Osteocyte (in vitro differentiated cells): ENCODE measurements at regions not wholly inside any gene's neighbourhood (a gene's known extent, or its start where the extent isn't known, plus 50 kb on each side); places are given as distances from the start of the nearest gene placed in this dataset.

Experiments
- DNase-seq: peaks from one replicate; pipeline ENCODE4 v3.0.0; 2021; ENCODE audit warnings: mixed read lengths; ENCODE audit not compliant: unreplicated experiment; ENCODE audit errors: extremely low spot score
- H3K27ac Mint-ChIP-seq: one replicate; pipeline ENCODE4 v1.8.0; 2021; ENCODE audit warnings: mild to moderate bottlenecking, mixed read lengths; ENCODE audit not compliant: unreplicated experiment
- H3K27me3 Mint-ChIP-seq: one replicate; pipeline ENCODE4 v1.8.0; 2021; ENCODE audit warnings: mixed read lengths; ENCODE audit not compliant: unreplicated experiment
- H3K36me3 Mint-ChIP-seq: one replicate; pipeline ENCODE4 v1.8.0; 2021; ENCODE audit warnings: mixed read lengths; ENCODE audit not compliant: unreplicated experiment
- H3K4me1 Mint-ChIP-seq: one replicate; pipeline ENCODE4 v1.8.0; 2021; ENCODE audit warnings: mixed read lengths; ENCODE audit not compliant: unreplicated experiment
- H3K4me3 Mint-ChIP-seq: one replicate; pipeline ENCODE4 v1.8.0; 2021; ENCODE audit warnings: mild to moderate bottlenecking, moderate library complexity, mixed read lengths; ENCODE audit not compliant: unreplicated experiment
- H3K9me3 Mint-ChIP-seq: one replicate; pipeline ENCODE4 v1.8.0; 2021; ENCODE audit warnings: mixed read lengths; ENCODE audit not compliant: unreplicated experiment
- CTCF ChIP-seq: fragments of 200-600 bp; sonication (generic); IDR thresholded peaks from 2 replicates; pipeline ENCODE4 v1.5.0; 2021; ENCODE audit warnings: antibody characterized with exemption, mild to moderate bottlenecking, moderate library complexity

GRCh38 chr14:38718519-38718918 lies 384.5 kb downstream of the SEC23A start:
- DNase-seq = no peak
- no peaks in the 10 kb centered on the region for H3K27me3 Mint-ChIP-seq
- no peak for TF ChIP-seq CTCF
- no peak overlapping the region for H3K27ac Mint-ChIP-seq
- H3K4me1 Mint-ChIP-seq = no peaks in the 10 kb centered on the region
- no peak overlapping the region for H3K4me3 Mint-ChIP-seq
- no peaks in the 10 kb centered on the region for H3K9me3 Mint-ChIP-seq
- H3K36me3 Mint-ChIP-seq = no peaks in the 10 kb centered on the region

- Mint-ChIP-seq H3K9me3 (no peaks in the 10 kb centered on the region), H3K4me3 (no peak overlapping the region), H3K27me3 (no peaks in the 10 kb centered on the region), H3K4me1 (no peaks in the 10 kb centered on the region), H3K27ac (no peak overlapping the region), H3K36me3 (no peaks in the 10 kb centered on the region)
- no peak for TF ChIP-seq CTCF
- no peak for DNase-seq
These were observed 386.1 kb downstream of the SEC23A start for GRCh38 chr14:38716926-38717325.

GRCh38 chr14:38710881-38711280 lies 392.2 kb downstream of the SEC23A start:
- no peak for DNase-seq
- TF ChIP-seq CTCF = no peak
- Mint-ChIP-seq H3K27me3 (no peaks in the 10 kb centered on the region), H3K4me1 (no peaks in the 10 kb centered on the region), H3K4me3 (no peak overlapping the region), H3K9me3 (no peaks in the 10 kb centered on the region), H3K27ac (no peak overlapping the region), H3K36me3 (no peaks in the 10 kb centered on the region)

GRCh38 chr14:38710196-38710595 lies 392.8 kb downstream of the SEC23A start:
- Mint-ChIP-seq H3K27ac (no peak overlapping the region), H3K36me3 (no peaks in the 10 kb centered on the region), H3K4me1 (no peaks in the 10 kb centered on the region), H3K4me3 (no peak overlapping the region), H3K9me3 (no peaks in the 10 kb centered on the region), H3K27me3 (no peaks in the 10 kb centered on the region)
- no peak for TF ChIP-seq CTCF
- no peak for DNase-seq

- no peak for TF ChIP-seq CTCF
These were observed 397.8 kb downstream of the SEC23A start for GRCh38 chr14:38705220-38705619.

More at GRCh38 chr14:38705220-38705619, 397.8 kb downstream of the SEC23A start:
- Mint-ChIP-seq H3K4me1 (no peaks in the 10 kb centered on the region), H3K4me3 (no peak overlapping the region), H3K27ac (no peak overlapping the region), H3K9me3 (no peaks in the 10 kb centered on the region), H3K27me3 (no peaks in the 10 kb centered on the region), H3K36me3 (no peaks in the 10 kb centered on the region)
- no peak for DNase-seq
